ENCODE measurements at regions not wholly inside any gene's neighbourhood (a gene's known extent, or its start where the extent isn't known, plus 50 kb on each side); places are given as distances from the start of the nearest gene placed in this dataset.

DNA sequence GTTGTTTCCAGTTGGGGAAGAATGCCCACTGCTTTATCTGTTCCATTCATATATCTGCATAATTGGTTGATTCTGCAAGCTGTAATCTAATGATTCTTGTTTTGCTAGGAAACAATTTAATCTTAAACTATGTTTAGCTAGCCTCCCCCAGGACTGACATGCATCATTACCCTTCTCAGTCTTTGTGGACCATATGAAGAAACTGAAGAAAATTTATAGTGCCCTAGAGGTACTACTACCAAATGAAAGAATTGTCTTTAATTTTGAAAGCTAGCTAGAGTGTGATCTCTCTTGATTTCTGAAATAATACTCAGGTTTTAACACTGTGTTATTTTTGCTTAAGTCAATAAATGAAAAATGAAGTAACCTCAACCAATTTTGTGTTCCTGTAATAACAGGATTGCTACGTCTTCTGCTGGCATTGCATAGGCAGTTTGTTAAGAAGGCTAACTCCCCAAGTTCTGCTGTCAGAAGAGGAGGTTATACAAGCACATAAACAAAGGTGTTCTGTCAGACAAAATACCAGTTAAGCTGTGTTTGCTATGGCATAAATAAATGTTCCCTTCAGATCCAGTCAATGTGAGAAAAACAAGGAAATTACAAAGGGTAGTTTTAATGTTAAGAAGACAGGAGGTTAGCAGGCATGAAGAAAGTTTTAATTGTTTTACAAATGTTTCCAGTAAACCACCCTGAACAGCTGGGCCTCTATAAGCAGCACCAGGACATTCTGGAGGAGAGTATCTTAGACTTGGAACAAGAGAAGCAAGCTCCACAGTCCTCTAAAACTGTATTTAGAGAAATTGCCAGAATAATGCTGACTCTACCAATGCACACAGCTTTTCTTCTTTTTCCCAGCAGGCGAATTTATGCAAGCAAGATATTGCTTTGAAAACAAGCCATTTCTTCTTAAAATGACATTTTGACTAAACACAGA lies 90.3 kb upstream of the CTTNBP2 start:
- H3K4me1 ChIP-seq = no peaks in the 10 kb centered on the region
- intact Hi-C loops (cut with DNase I) = no loop called here
- no peak for ATAC-seq
- no peaks in the 10 kb centered on the region for H3K9me3 ChIP-seq
- no peaks in the 10 kb centered on the region for H3K36me3 ChIP-seq
- no peak overlapping the region for H3K4me3 ChIP-seq
- TF ChIP-seq, protein P1, sequence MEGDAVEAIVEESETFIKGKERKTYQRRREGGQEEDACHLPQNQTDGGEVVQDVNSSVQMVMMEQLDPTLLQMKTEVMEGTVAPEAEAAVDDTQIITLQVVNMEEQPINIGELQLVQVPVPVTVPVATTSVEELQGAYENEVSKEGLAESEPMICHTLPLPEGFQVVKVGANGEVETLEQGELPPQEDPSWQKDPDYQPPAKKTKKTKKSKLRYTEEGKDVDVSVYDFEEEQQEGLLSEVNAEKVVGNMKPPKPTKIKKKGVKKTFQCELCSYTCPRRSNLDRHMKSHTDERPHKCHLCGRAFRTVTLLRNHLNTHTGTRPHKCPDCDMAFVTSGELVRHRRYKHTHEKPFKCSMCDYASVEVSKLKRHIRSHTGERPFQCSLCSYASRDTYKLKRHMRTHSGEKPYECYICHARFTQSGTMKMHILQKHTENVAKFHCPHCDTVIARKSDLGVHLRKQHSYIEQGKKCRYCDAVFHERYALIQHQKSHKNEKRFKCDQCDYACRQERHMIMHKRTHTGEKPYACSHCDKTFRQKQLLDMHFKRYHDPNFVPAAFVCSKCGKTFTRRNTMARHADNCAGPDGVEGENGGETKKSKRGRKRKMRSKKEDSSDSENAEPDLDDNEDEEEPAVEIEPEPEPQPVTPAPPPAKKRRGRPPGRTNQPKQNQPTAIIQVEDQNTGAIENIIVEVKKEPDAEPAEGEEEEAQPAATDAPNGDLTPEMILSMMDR (IDR thresholded peaks at IDR 0.05) = no peak
- no peak overlapping the region for H3K27ac ChIP-seq
- DNase-seq = no peak
- no peaks in the 10 kb centered on the region for H3K27me3 ChIP-seq

DNA sequence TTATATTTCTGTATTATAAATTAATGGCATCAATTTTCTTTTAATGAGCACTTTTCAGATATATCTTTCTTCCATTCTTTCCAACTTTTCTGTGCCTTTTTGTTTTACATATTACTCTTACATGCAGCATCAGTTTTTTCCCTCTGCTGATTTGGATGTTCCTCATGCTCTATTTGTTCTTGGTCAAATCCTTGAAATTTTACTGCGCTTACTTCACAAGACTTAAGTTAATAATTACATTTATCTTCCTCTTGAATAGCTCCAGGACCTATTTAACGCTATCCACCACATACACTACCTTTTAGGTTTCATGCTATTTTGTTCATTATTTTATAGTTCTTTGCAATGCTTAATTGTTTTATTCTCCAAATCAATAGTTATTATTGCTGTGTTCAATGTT lies 97.6 kb upstream of the CTTNBP2 start:
- ATAC-seq = no peak
- TF ChIP-seq, protein P1 (IDR thresholded peaks at IDR 0.05) = no peak
- intact Hi-C loops (cut with DNase I) = no loop called here
- H3K27ac ChIP-seq = no peak overlapping the region
- H3K4me3 ChIP-seq = no peak overlapping the region
- no peaks in the 10 kb centered on the region for H3K27me3 ChIP-seq
- H3K36me3 ChIP-seq = no peaks in the 10 kb centered on the region
- DNase-seq = no peak
- H3K9me3 ChIP-seq = no peaks in the 10 kb centered on the region
- no peaks in the 10 kb centered on the region for H3K4me1 ChIP-seq

DNA sequence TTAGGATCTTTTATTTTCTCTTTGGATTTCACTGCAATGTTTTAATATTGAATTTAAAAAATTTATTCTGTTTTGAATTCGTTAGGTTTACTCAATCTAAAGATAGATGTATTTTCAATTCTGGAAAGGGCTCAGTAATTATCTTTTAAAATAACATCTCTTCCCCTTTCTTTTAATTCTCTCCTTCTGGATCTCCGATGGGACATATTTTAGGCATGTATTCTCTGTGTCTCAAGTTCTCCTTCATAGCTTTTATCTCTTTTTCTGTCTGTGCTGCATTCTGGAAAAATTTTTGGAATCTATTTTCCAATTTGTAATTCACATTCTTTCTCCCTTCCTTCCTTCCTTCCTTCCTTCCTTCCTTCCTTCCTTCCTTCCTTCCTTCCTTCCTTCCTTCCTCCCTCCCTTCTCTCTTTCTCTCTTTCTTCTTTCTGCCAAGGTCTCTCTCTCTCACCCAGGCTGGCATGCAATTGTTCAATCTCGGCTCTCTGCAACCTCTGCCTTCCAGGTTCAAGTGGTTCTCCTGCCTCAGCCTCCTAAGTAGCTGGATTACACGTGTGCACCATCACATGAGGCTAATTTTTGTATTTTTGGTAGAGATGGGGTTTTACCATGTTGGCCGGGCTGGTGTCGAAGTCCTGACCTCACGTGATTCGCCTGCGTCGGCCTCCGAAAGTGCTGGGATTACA lies 98.5 kb upstream of the CTTNBP2 start:
- Histone ChIP-seq H3K27me3 (no peaks in the 10 kb centered on the region), H3K36me3 (no peaks in the 10 kb centered on the region), H3K27ac (no peak overlapping the region), H3K4me1 (no peaks in the 10 kb centered on the region), H3K9me3 (no peaks in the 10 kb centered on the region), H3K4me3 (no peak overlapping the region)
- DNase-seq = no peak
- TF ChIP-seq, protein P1 (IDR thresholded peaks at IDR 0.05) = no peak
- ATAC-seq = no peak
- intact Hi-C loops (cut with DNase I) = no loop called here

DNA sequence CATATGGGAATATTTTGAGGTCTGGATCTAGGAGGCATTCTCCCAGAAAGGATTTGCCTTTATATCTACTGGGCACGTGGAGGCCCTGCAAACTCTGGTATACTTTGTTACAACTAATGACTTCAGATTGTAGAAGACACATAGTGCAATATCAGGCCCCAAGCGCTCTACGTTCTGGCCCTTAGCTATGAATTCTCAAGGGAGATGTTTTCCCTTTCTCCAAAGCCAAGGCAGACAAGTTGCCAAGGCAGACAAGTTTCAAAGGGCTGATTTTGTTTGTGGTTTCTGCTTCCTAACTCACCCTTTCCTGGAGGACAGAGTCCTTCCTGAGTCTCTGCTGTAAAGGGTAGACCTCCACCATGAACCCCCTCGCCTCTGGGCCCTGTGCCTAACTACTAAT lies 99.4 kb upstream of the CTTNBP2 start:
- H3K4me3 ChIP-seq = no peak overlapping the region
- no peak overlapping the region for H3K27ac ChIP-seq
- no peak for ATAC-seq
- DNase-seq = no peak
- TF ChIP-seq, protein P1 (IDR thresholded peaks at IDR 0.05) = no peak
- no peaks in the 10 kb centered on the region for H3K9me3 ChIP-seq
- no peaks in the 10 kb centered on the region for H3K27me3 ChIP-seq
- intact Hi-C loops (cut with DNase I) = no loop called here
- H3K36me3 ChIP-seq = no peaks in the 10 kb centered on the region
- H3K4me1 ChIP-seq = no peaks in the 10 kb centered on the region

DNA sequence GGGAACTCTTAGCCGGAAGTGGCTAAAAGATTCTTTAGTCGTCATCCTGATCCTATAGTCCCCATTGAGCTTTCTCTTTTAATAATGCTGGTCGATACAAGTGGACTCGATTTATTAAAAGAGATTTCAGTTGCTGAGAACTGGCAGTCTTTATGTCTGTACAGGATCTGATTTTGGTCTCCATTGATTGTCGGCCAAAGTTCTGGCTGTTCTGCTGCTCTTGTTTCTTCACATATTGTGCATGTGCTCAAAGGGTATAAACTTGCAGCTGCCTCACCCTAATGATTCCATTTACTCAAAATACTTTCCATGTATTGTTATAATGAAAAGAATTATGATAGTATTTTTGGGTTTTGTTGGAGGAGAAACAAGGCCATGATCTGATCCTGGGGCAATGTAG lies 100.7 kb upstream of the CTTNBP2 start:
- H3K9me3 ChIP-seq = no peaks in the 10 kb centered on the region
- H3K4me1 ChIP-seq = no peaks in the 10 kb centered on the region
- no peak for ATAC-seq
- no peaks in the 10 kb centered on the region for H3K27me3 ChIP-seq
- H3K4me3 ChIP-seq = no peak overlapping the region
- TF ChIP-seq, protein P1 (IDR thresholded peaks at IDR 0.05) = no peak
- H3K36me3 ChIP-seq = no peaks in the 10 kb centered on the region
- intact Hi-C loops (cut with DNase I) = no loop called here
- H3K27ac ChIP-seq = no peak overlapping the region
- DNase-seq = no peak
